HFFc6 (cell line): ENCODE measurements at regions not wholly inside any gene's neighbourhood (a gene's known extent, or its start where the extent isn't known, plus 50 kb on each side); places are given as distances from the start of the nearest gene placed in this dataset.

Source experiments
- DNase-seq: peaks from one replicate; pipeline ENCODE4 v3.0.0-alpha.2; 2018
- H3K27ac Mint-ChIP-seq: 2 replicates; pipeline ENCODE4 v1.8.0; 2020; ENCODE audit warnings: mild to moderate bottlenecking, mixed read lengths
- H3K27me3 Mint-ChIP-seq: 2 replicates; pipeline ENCODE4 v1.8.0; 2021; ENCODE audit warnings: mild to moderate bottlenecking, moderate library complexity, mixed read lengths; ENCODE audit not compliant: insufficient read depth
- H3K36me3 Mint-ChIP-seq: 2 replicates; pipeline ENCODE4 v1.8.0; 2021; ENCODE audit warnings: low read depth, mixed read lengths
- H3K4me1 Mint-ChIP-seq: 2 replicates; pipeline ENCODE4 v1.8.0; 2020; ENCODE audit warnings: low read depth, mixed read lengths
- H3K4me3 Mint-ChIP-seq: 2 replicates; pipeline ENCODE4 v1.8.0; 2020; ENCODE audit warnings: mild to moderate bottlenecking, moderate library complexity, mixed read lengths
- H3K9me3 Mint-ChIP-seq: 2 replicates; pipeline ENCODE4 v1.8.0; 2020; ENCODE audit warnings: mild to moderate bottlenecking, mixed read lengths
- CTCF ChIP-seq: fragments of 200-600 bp; sonication (generic); IDR thresholded peaks from 2 replicates; pipeline ENCODE4 v1.5.0; 2021; ENCODE audit warnings: antibody characterized with exemption, mild to moderate bottlenecking

- no peak for DNase-seq
- no peak overlapping the region for H3K27ac Mint-ChIP-seq
- H3K27me3 Mint-ChIP-seq = no peaks in the 10 kb centered on the region
- TF ChIP-seq CTCF = no peak
- H3K9me3 Mint-ChIP-seq = no peaks in the 10 kb centered on the region
- no peaks in the 10 kb centered on the region for H3K36me3 Mint-ChIP-seq
- H3K4me3 Mint-ChIP-seq = no peak overlapping the region
- peaks cover 8% of the 10 kb centered on the region for H3K4me1 Mint-ChIP-seq
Observed at GRCh38 chr7:106814887-106815286, 50.2 kb upstream of the PIK3CG start.
